HG02840 (cell line): ENCODE measurements at regions not wholly inside any gene's neighbourhood (a gene's known extent, or its start where the extent isn't known, plus 50 kb on each side); places are given as distances from the start of the nearest gene placed in this dataset.
"Not testable (repeated sequence)": the region's sequence is repeated elsewhere in the genome, so short reads cannot be mapped to it uniquely, and the experiment has no call there.

Experiments used
- ATAC-seq: cut with Tn5 transposase; IDR thresholded peaks from one replicate; pipeline ENCODE4 v1.9.1; 2021; ENCODE audit warnings: mild to moderate bottlenecking, moderate library complexity, moderate number of reproducible peaks; ENCODE audit not compliant: unreplicated experiment, low FRiP score

- no peak for ATAC-seq
Measured at GRCh38 chr15:95162967-95163531, 931.7 kb downstream of the MCTP2 start.

- ATAC-seq: no peak
Measured at GRCh38 chr15:95168152-95168551, 936.8 kb downstream of the MCTP2 start.

GRCh38 chr15:95168951-95169431 lies 937.6 kb downstream of the MCTP2 start:
- no peak for ATAC-seq

GRCh38 chr15:95169541-95170459 lies 938.4 kb downstream of the MCTP2 start:
- ATAC-seq: no peak

- ATAC-seq: no peak
Measured at GRCh38 chr15:95170561-95171380, 939.4 kb downstream of the MCTP2 start.

GRCh38 chr15:95171564-95171963 lies 940.2 kb downstream of the MCTP2 start:
- no peak for ATAC-seq

- ATAC-seq: no peak
Measured at GRCh38 chr15:95174301-95175259, 943.2 kb downstream of the MCTP2 start.

- ATAC-seq: no peak
Measured at GRCh38 chr15:95175914-95176658, 944.7 kb downstream of the MCTP2 start.

- ATAC-seq: no peak
Measured at GRCh38 chr15:95176794-95177577, 945.6 kb downstream of the MCTP2 start.

GRCh38 chr15:95180530-95180929 lies 949.2 kb downstream of the MCTP2 start:
- no peak for ATAC-seq

GRCh38 chr15:95182091-95182490 lies 950.7 kb downstream of the MCTP2 start:
- ATAC-seq: no peak

GRCh38 chr15:95192923-95193322 lies 961.6 kb downstream of the MCTP2 start:
- no peak for ATAC-seq

- ATAC-seq: no peak
Measured at GRCh38 chr15:95194746-95195145, 963.4 kb downstream of the MCTP2 start.

GRCh38 chr15:95196176-95196915 lies 965.0 kb downstream of the MCTP2 start:
- no peak for ATAC-seq

- ATAC-seq: no peak
Measured at GRCh38 chr15:95202569-95203349, 971.4 kb downstream of the MCTP2 start.

- no peak for ATAC-seq
Measured at GRCh38 chr15:95205077-95205476, 973.7 kb downstream of the MCTP2 start.

GRCh38 chr15:95205830-95206229 lies 974.5 kb downstream of the MCTP2 start:
- not testable (repeated sequence) for ATAC-seq
